ENCODE measurements at regions not wholly inside any gene's neighbourhood (a gene's known extent, or its start where the extent isn't known, plus 50 kb on each side); places are given as distances from the start of the nearest gene placed in this dataset.

DNA sequence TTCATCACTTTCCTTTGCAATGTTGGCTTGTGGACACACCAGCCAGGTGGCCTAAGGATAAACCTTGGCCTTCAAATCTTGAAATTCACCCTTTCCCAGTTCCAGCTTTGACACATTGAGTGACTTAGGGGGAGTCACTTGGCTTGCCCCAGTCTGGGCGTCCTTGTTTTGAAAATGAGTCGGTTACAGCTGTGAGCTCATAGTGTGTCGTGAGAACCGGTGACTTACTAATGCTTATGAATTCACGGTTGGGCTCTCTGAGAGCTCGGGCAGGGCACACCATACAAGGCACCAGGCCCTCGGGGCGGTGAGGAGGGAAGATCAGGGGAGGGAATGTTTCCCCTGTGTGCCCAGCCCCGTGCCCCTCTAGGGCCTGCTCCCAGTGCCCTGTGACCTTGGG is 126.9 kb upstream of the TMPRSS2 start:
- TF ChIP-seq, protein P1, sequence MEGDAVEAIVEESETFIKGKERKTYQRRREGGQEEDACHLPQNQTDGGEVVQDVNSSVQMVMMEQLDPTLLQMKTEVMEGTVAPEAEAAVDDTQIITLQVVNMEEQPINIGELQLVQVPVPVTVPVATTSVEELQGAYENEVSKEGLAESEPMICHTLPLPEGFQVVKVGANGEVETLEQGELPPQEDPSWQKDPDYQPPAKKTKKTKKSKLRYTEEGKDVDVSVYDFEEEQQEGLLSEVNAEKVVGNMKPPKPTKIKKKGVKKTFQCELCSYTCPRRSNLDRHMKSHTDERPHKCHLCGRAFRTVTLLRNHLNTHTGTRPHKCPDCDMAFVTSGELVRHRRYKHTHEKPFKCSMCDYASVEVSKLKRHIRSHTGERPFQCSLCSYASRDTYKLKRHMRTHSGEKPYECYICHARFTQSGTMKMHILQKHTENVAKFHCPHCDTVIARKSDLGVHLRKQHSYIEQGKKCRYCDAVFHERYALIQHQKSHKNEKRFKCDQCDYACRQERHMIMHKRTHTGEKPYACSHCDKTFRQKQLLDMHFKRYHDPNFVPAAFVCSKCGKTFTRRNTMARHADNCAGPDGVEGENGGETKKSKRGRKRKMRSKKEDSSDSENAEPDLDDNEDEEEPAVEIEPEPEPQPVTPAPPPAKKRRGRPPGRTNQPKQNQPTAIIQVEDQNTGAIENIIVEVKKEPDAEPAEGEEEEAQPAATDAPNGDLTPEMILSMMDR (IDR thresholded peaks at IDR 0.05; ENCODE audit: control extremely low read depth in 1 of 3, insufficient read depth in 1 of 3, low read depth in 1 of 3, low read length in 3 of 3), result no peak
- TF ChIP-seq SIX5 (IDR thresholded peaks at IDR 0.05; ENCODE audit: low read depth, low read length) (no peak), GABPA (IDR thresholded peaks at IDR 0.05; ENCODE audit: borderline replicate concordance, insufficient read depth, low read length) (no peak), EZH2 (IDR thresholded peaks at IDR 0.05; ENCODE audit: low read depth, low read length, severe bottlenecking) (no peak), PHF8 (conservative IDR thresholded peaks at IDR 0.05; ENCODE audit: low read depth, low read length) (no peak), HDAC6 (IDR thresholded peaks at IDR 0.05; ENCODE audit: low read depth, low read length) (no peak), RAD21 (IDR thresholded peaks at IDR 0.05 in 1 of 2, conservative IDR thresholded peaks at IDR 0.05 in 1 of 2; ENCODE audit: low read depth in 2 of 2, low read length in 2 of 2) (no peak)

All from H1 (cell line).